ENCODE measurements at regions not wholly inside any gene's neighbourhood (a gene's known extent, or its start where the extent isn't known, plus 50 kb on each side); places are given as distances from the start of the nearest gene placed in this dataset.

- TF ChIP-seq CTCF (IDR thresholded peaks at IDR 0.05; ENCODE audit: low read length): no peak
- TF ChIP-seq EZH2 (IDR thresholded peaks at IDR 0.05; ENCODE audit: borderline replicate concordance, low read length): no peak
- Histone ChIP-seq H3K9me3 (ENCODE audit: low read length) (no peaks in the 10 kb centered on the region), H3K9me2 (ENCODE audit: low read depth, low read length) (no peaks in the 10 kb centered on the region), H3K4me2 (ENCODE audit: low read length) (no peak overlapping the region), H3K9ac (ENCODE audit: low read length) (no peak overlapping the region), H2AFZ (ENCODE audit: low read length) (no peak overlapping the region), H3K79me2 (ENCODE audit: insufficient read depth, low read length) (no peaks in the 10 kb centered on the region), H3F3A (ENCODE audit: insufficient read depth, low read length) (no peaks in the 10 kb centered on the region), H3K27me3 (ENCODE audit: insufficient read depth, low read length) (peaks cover 6% of the 10 kb centered on the region; the same call in 1 of the 2 replicates), H3K4me3 (ENCODE audit: low read depth, low read length, poor library complexity, severe bottlenecking) (no peak overlapping the region), H3K4me1 (ENCODE audit: insufficient read depth, low read length, severe bottlenecking) (no peaks in the 10 kb centered on the region), H3K36me3 (ENCODE audit: insufficient read depth, low read length) (no peaks in the 10 kb centered on the region), H3K27ac (ENCODE audit: low read depth, low read length, poor library complexity, severe bottlenecking) (no peak overlapping the region), H4K20me1 (ENCODE audit: insufficient read depth, low read length) (no peaks in the 10 kb centered on the region)
Measured at GRCh38 chr22:27585141-27585540, 216.4 kb downstream of the MN1 start.

GRCh38 chr22:27588268-27588667 lies 213.3 kb downstream of the MN1 start:
- Histone ChIP-seq H3K79me2 (ENCODE audit: insufficient read depth, low read length) (no peaks in the 10 kb centered on the region), H3K9me3 (ENCODE audit: low read length) (no peaks in the 10 kb centered on the region), H3K27me3 (ENCODE audit: insufficient read depth, low read length) (no peaks in the 10 kb centered on the region), H3K27ac (ENCODE audit: low read depth, low read length, poor library complexity, severe bottlenecking) (no peak overlapping the region), H3K4me3 (ENCODE audit: low read depth, low read length, poor library complexity, severe bottlenecking) (no peak overlapping the region), H4K20me1 (ENCODE audit: insufficient read depth, low read length) (no peaks in the 10 kb centered on the region), H3K4me1 (ENCODE audit: insufficient read depth, low read length, severe bottlenecking) (no peaks in the 10 kb centered on the region), H3K4me2 (ENCODE audit: low read length) (no peak overlapping the region), H3K9me2 (ENCODE audit: low read depth, low read length) (no peaks in the 10 kb centered on the region), H3K36me3 (ENCODE audit: insufficient read depth, low read length) (no peaks in the 10 kb centered on the region), H2AFZ (ENCODE audit: low read length) (no peak overlapping the region), H3F3A (ENCODE audit: insufficient read depth, low read length) (no peaks in the 10 kb centered on the region), H3K9ac (ENCODE audit: low read length) (no peak overlapping the region)
- TF ChIP-seq EZH2 (IDR thresholded peaks at IDR 0.05; ENCODE audit: borderline replicate concordance, low read length): no peak
- TF ChIP-seq CTCF (IDR thresholded peaks at IDR 0.05; ENCODE audit: low read length): no peak

GRCh38 chr22:27588915-27589314 lies 212.6 kb downstream of the MN1 start:
- Histone ChIP-seq H3K4me3 (ENCODE audit: low read depth, low read length, poor library complexity, severe bottlenecking) (no peak overlapping the region), H3K27ac (ENCODE audit: low read depth, low read length, poor library complexity, severe bottlenecking) (no peak overlapping the region), H3K9ac (ENCODE audit: low read length) (no peak overlapping the region), H3K27me3 (ENCODE audit: insufficient read depth, low read length) (no peaks in the 10 kb centered on the region), H3F3A (ENCODE audit: insufficient read depth, low read length) (no peaks in the 10 kb centered on the region), H3K4me1 (ENCODE audit: insufficient read depth, low read length, severe bottlenecking) (no peaks in the 10 kb centered on the region), H3K79me2 (ENCODE audit: insufficient read depth, low read length) (no peaks in the 10 kb centered on the region), H3K36me3 (ENCODE audit: insufficient read depth, low read length) (no peaks in the 10 kb centered on the region), H3K4me2 (ENCODE audit: low read length) (no peak overlapping the region), H4K20me1 (ENCODE audit: insufficient read depth, low read length) (no peaks in the 10 kb centered on the region), H3K9me2 (ENCODE audit: low read depth, low read length) (no peaks in the 10 kb centered on the region), H3K9me3 (ENCODE audit: low read length) (no peaks in the 10 kb centered on the region), H2AFZ (ENCODE audit: low read length) (no peak overlapping the region)
- no peak for TF ChIP-seq EZH2 (IDR thresholded peaks at IDR 0.05; ENCODE audit: borderline replicate concordance, low read length)
- no peak for TF ChIP-seq CTCF (IDR thresholded peaks at IDR 0.05; ENCODE audit: low read length)

Data from OCI-LY1 (cell line).